Smooth muscle cell (in vitro differentiated cells): ENCODE measurements at regions not wholly inside any gene's neighbourhood (a gene's known extent, or its start where the extent isn't known, plus 50 kb on each side); places are given as distances from the start of the nearest gene placed in this dataset.

Experiments
- DNase-seq: peaks from one replicate; lab custom pipeline; 2025; ENCODE audit not compliant: unreplicated experiment; lab: John Stamatoyannopoulos, UW
- H2AFZ ChIP-seq: fragments of 200-600 bp; sonication (generic); 2 replicates; pipeline ENCODE4 v1.6.0; 2016; ENCODE audit warnings: antibody characterized with exemption, low read depth, mild to moderate bottlenecking
- H3F3A ChIP-seq: fragments of 200-600 bp; sonication (generic); 2 replicates; pipeline ENCODE4 v1.6.0; 2017; ENCODE audit warnings: antibody characterized with exemption, low read depth
- H3K27ac ChIP-seq: fragments of 200-600 bp; sonication (generic); 2 replicates; pipeline ENCODE4 v1.5.1; 2016; ENCODE audit warnings: low read depth, mild to moderate bottlenecking
- H3K27me3 ChIP-seq: fragments of 200-600 bp; sonication (generic); 2 replicates; pipeline ENCODE4 v1.6.1; 2016; ENCODE audit warnings: low read depth, mild to moderate bottlenecking
- H3K36me3 ChIP-seq: fragments of 200-600 bp; sonication (generic); 2 replicates; pipeline ENCODE4 v1.5.1; 2016; ENCODE audit warnings: low read depth
- H3K4me1 ChIP-seq: fragments of 200-600 bp; sonication (generic); 2 replicates; pipeline ENCODE4 v1.5.1; 2016; ENCODE audit warnings: low read depth
- H3K4me2 ChIP-seq: fragments of 200-600 bp; sonication (generic); 2 replicates; pipeline ENCODE4 v1.6.0; 2016; ENCODE audit warnings: mild to moderate bottlenecking
- H3K4me3 ChIP-seq: fragments of 200-600 bp; sonication (generic); 2 replicates; pipeline ENCODE4 v1.5.1; 2016; ENCODE audit warnings: mild to moderate bottlenecking
- H3K79me2 ChIP-seq: fragments of 200-600 bp; sonication (generic); 2 replicates; pipeline ENCODE4 v1.6.0; 2016; ENCODE audit warnings: low read depth, mild to moderate bottlenecking
- H3K9ac ChIP-seq: fragments of 200-600 bp; sonication (generic); 2 replicates; pipeline ENCODE4 v1.6.0; 2016; ENCODE audit warnings: low read depth
- H3K9me3 ChIP-seq: fragments of 200-600 bp; sonication (generic); replicated peaks from 2 replicates; pipeline ENCODE4 v1.5.1; 2016; ENCODE audit warnings: low read depth
- H4K20me1 ChIP-seq: fragments of 200-600 bp; sonication (generic); 2 replicates; pipeline ENCODE4 v1.6.0; 2016; ENCODE audit warnings: low read depth
- WGBS: methylation state at CpG from one replicate; pipeline ENCODE4 v1.1.7; 2016; ENCODE audit warnings: low lambda C conversion rate; 5-methylcytosine and 5-hydroxymethylcytosine counted together
- TF ChIP-seq, protein P1 (sequence below): fragments of 200-600 bp; sonication (generic); IDR thresholded peaks from 2 replicates; pipeline ENCODE4 v1.5.1; 2017; ENCODE audit warnings: borderline replicate concordance, mild to moderate bottlenecking, antibody characterized with exemption; ENCODE audit not compliant: insufficient read depth, poor library complexity, severe bottlenecking

DNA sequence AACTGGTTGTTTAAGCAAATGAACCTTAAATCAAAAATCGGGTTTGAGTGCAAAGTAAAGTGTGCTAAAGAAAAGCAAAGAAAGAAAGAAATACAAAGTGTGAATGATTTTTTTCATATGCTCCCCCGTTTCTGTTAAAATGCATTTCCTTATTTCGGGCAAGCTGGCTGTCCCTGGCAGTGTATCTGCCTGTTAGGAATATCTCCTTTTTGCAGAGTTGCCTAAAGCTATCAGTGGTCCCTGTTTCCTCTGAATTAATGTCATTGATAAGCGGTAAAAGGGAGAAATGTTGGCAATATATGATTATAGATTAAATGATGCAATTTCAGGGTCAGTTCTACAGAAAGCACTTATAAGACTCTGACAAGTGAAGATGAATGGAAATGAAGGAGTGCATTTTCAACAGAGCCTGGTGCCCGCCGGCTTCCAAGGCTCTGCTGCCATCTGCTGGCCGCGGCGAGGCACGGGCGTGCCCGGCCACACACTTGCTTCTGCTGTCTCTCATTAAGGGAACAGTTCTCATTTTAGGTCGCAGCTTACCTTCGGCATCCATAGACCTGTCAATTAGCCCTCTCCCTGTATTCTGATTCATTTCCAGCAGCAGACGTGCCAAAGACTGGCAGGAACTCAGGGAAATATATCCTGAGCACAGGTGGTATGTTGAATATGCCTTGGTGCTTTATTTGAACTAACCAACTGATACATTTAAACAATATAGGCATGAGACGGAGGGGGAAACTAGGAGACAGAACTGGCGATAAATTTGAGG lies 381.9 kb downstream of the C6orf118 start:
- 25% methylated on average over 17 of the region's 17 CpGs for WGBS

DNA sequence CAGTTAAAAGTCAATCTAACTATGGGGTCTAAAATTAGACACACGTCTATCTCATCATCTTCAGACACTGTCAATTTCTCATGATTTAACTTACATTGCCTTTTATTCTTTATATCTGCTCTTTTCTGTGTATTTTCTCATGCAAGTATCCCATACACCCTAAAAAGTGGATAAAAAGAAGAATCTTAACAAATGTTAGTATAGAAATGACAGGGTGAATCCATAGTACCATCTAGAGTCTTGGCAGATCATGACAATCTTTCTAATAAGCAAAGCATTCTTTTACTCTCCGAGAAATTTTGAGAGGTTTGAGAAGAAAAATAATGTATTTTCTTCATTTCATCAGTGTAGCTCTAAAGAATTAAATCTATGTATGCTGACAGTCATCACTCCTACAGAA lies 382.7 kb downstream of the C6orf118 start:
- no peaks in the 10 kb centered on the region for H3K79me2 ChIP-seq
- no peak overlapping the region for H3K27ac ChIP-seq
- no peak overlapping the region for H3K9ac ChIP-seq
- H3K4me3 ChIP-seq = no peak overlapping the region
- no peak for DNase-seq
- no peak overlapping the region for H3K4me2 ChIP-seq
- H3K36me3 ChIP-seq = no peaks in the 10 kb centered on the region
- TF ChIP-seq, protein P1, sequence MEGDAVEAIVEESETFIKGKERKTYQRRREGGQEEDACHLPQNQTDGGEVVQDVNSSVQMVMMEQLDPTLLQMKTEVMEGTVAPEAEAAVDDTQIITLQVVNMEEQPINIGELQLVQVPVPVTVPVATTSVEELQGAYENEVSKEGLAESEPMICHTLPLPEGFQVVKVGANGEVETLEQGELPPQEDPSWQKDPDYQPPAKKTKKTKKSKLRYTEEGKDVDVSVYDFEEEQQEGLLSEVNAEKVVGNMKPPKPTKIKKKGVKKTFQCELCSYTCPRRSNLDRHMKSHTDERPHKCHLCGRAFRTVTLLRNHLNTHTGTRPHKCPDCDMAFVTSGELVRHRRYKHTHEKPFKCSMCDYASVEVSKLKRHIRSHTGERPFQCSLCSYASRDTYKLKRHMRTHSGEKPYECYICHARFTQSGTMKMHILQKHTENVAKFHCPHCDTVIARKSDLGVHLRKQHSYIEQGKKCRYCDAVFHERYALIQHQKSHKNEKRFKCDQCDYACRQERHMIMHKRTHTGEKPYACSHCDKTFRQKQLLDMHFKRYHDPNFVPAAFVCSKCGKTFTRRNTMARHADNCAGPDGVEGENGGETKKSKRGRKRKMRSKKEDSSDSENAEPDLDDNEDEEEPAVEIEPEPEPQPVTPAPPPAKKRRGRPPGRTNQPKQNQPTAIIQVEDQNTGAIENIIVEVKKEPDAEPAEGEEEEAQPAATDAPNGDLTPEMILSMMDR = peak; percentile 35
- H4K20me1 ChIP-seq = no peaks in the 10 kb centered on the region
- H3K4me1 ChIP-seq = peaks cover 5% of the 10 kb centered on the region
- 75% methylated on average over 2 of the region's 2 CpGs for WGBS
- no peaks in the 10 kb centered on the region for H3F3A ChIP-seq
- H3K9me3 ChIP-seq = no peaks in the 10 kb centered on the region
- no peak overlapping the region for H2AFZ ChIP-seq
- no peaks in the 10 kb centered on the region for H3K27me3 ChIP-seq

More for the DNA sequence above, 381.9 kb downstream of the C6orf118 start:
- H3K36me3 ChIP-seq = no peaks in the 10 kb centered on the region
- peak overlapping the region; percentile 51 for H3K4me2 ChIP-seq
- H3F3A ChIP-seq = no peaks in the 10 kb centered on the region
- H4K20me1 ChIP-seq = no peaks in the 10 kb centered on the region
- peak; percentile 16 for DNase-seq
- no peak overlapping the region for H3K9ac ChIP-seq
- H3K4me3 ChIP-seq = no peak overlapping the region
- TF ChIP-seq, protein P1 = peak; percentile 98
- no peak overlapping the region for H2AFZ ChIP-seq
- H3K27me3 ChIP-seq = no peaks in the 10 kb centered on the region
- H3K79me2 ChIP-seq = no peaks in the 10 kb centered on the region
- no peaks in the 10 kb centered on the region for H3K9me3 ChIP-seq
- H3K27ac ChIP-seq = no peak overlapping the region
- peaks cover 5% of the 10 kb centered on the region for H3K4me1 ChIP-seq

DNA sequence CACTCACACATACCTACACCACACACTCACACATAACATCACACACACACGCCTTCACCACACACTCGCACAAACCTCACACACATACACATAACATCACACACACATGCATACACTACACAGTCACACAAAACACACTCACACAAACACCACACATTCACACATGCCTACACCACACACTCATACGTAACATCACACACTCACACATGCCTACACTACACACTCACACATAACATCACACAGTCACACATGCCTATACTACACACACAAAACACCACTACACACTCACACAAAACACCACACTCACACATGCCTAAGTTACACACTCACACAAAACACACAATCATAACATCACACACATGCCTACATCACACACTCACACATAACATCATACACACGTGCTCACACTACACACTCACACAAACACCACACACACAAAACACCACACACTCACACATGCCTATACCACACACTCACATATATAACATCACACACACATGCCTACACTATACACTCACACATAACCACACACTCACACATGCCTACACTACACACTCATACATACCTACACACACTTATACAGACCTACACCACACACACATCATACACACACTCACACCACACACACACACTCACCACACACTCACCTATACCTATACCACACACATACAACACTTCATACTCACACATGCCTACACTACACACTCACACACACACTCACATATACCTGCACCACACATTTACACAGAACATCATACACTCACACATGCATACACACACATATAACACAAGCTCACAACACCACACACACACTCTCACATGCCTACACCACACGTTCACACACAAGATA lies 383.5 kb downstream of the C6orf118 start:
- no peak overlapping the region for H2AFZ ChIP-seq
- no peak for DNase-seq
- no peak overlapping the region for H3K9ac ChIP-seq
- H4K20me1 ChIP-seq = no peaks in the 10 kb centered on the region
- no peak overlapping the region for H3K27ac ChIP-seq
- H3K4me3 ChIP-seq = no peak overlapping the region
- TF ChIP-seq, protein P1 = no peak
- no peaks in the 10 kb centered on the region for H3K36me3 ChIP-seq
- no peaks in the 10 kb centered on the region for H3F3A ChIP-seq
- H3K4me1 ChIP-seq = peaks cover 5% of the 10 kb centered on the region
- H3K79me2 ChIP-seq = no peaks in the 10 kb centered on the region
- H3K4me2 ChIP-seq = no peak overlapping the region
- H3K9me3 ChIP-seq = no peaks in the 10 kb centered on the region
- no peaks in the 10 kb centered on the region for H3K27me3 ChIP-seq
- WGBS = 95% methylated on average over 5 of the region's 5 CpGs
